Neural crest cell (in vitro differentiated cells): ENCODE measurements at regions not wholly inside any gene's neighbourhood (a gene's known extent, or its start where the extent isn't known, plus 50 kb on each side); places are given as distances from the start of the nearest gene placed in this dataset.

Experiments used
- DNase-seq: peaks from one replicate; pipeline ENCODE4 v3.0.0; 2021; ENCODE audit warnings: low read depth, mixed read lengths, low spot score
- H3K27ac Mint-ChIP-seq: one replicate; pipeline ENCODE4 v1.8.0; 2021; ENCODE audit warnings: mild to moderate bottlenecking, mixed read lengths; ENCODE audit not compliant: unreplicated experiment
- H3K27me3 Mint-ChIP-seq: 2 replicates; pipeline ENCODE4 v1.8.0; 2021; ENCODE audit warnings: low read depth, mild to moderate bottlenecking, mixed read lengths
- H3K36me3 Mint-ChIP-seq: 2 replicates; pipeline ENCODE4 v1.8.0; 2021; ENCODE audit warnings: low read depth, mild to moderate bottlenecking, mixed read lengths
- H3K4me1 Mint-ChIP-seq: 2 replicates; pipeline ENCODE4 v1.8.0; 2021; ENCODE audit warnings: mixed read lengths
- H3K4me3 Mint-ChIP-seq: one replicate; pipeline ENCODE4 v1.8.0; 2021; ENCODE audit warnings: mild to moderate bottlenecking, mixed read lengths
- H3K9me3 Mint-ChIP-seq: 2 replicates; pipeline ENCODE4 v1.8.0; 2021; ENCODE audit warnings: mixed read lengths
- CTCF ChIP-seq: fragments of 200-600 bp; sonication (generic); conservative IDR thresholded peaks from 2 replicates; pipeline ENCODE4 v1.5.0; 2021; ENCODE audit warnings: antibody characterized with exemption, mild to moderate bottlenecking

- Mint-ChIP-seq H3K9me3 (peaks cover 8% of the 10 kb centered on the region), H3K27me3 (peaks cover 4% of the 10 kb centered on the region), H3K36me3 (no peaks in the 10 kb centered on the region), H3K4me1 (no peaks in the 10 kb centered on the region), H3K27ac (no peak overlapping the region), H3K4me3 (no peak overlapping the region)
- no peak for DNase-seq
- no peak for TF ChIP-seq CTCF
Observed at GRCh38 chr10:32112055-32112454, 55.8 kb upstream of the KIF5B start.

- Mint-ChIP-seq H3K4me1 (no peaks in the 10 kb centered on the region), H3K27ac (no peak overlapping the region), H3K36me3 (no peaks in the 10 kb centered on the region), H3K4me3 (no peak overlapping the region), H3K27me3 (peaks cover 4% of the 10 kb centered on the region), H3K9me3 (peaks cover 8% of the 10 kb centered on the region)
- no peak for DNase-seq
- no peak for TF ChIP-seq CTCF
Observed at GRCh38 chr10:32111585-32111984, 55.4 kb upstream of the KIF5B start.

GRCh38 chr10:32110790-32111189 lies 54.6 kb upstream of the KIF5B start:
- no peak for DNase-seq
- H3K4me1 Mint-ChIP-seq = no peaks in the 10 kb centered on the region
- H3K36me3 Mint-ChIP-seq = no peaks in the 10 kb centered on the region
- no peak overlapping the region for H3K4me3 Mint-ChIP-seq
- no peak for TF ChIP-seq CTCF
- H3K27me3 Mint-ChIP-seq = peaks cover 2% of the 10 kb centered on the region
- peaks cover 8% of the 10 kb centered on the region for H3K9me3 Mint-ChIP-seq
- H3K27ac Mint-ChIP-seq = no peak overlapping the region

GRCh38 chr10:32109603-32110002 lies 53.4 kb upstream of the KIF5B start:
- DNase-seq = no peak
- Mint-ChIP-seq H3K4me3 (no peak overlapping the region), H3K9me3 (peaks cover 7% of the 10 kb centered on the region), H3K27ac (no peak overlapping the region), H3K36me3 (no peaks in the 10 kb centered on the region), H3K27me3 (no peaks in the 10 kb centered on the region), H3K4me1 (peaks cover 1% of the 10 kb centered on the region)
- TF ChIP-seq CTCF = no peak
